K562 (cell line): ENCODE measurements at regions not wholly inside any gene's neighbourhood (a gene's known extent, or its start where the extent isn't known, plus 50 kb on each side); places are given as distances from the start of the nearest gene placed in this dataset.
A peak's percentile ranks its signal among the peaks of the same experiment; 100 is the strongest.

Experiments used
- CCAR2 ChIP-seq: fragments of 200-400 bp; formaldehyde crosslinking; IDR thresholded peaks from 2 replicates; pipeline ENCODE4 v1.6.1; 2017; ENCODE audit warnings: mild to moderate bottlenecking, low read depth, low read length
- JUN ChIP-seq, 2 experiments: sonication (generic) in 1 of 2; formaldehyde crosslinking in 1 of 2; IDR thresholded peaks; 2 replicates each; pipeline versions ENCODE4 v1.6.1 to v1.8.0; 2012 to 2022; ENCODE audit warnings: borderline replicate concordance in 2 of 2, mild to moderate bottlenecking in 2 of 2, improper control_type of control experiment in 1 of 2, low read depth in 1 of 2, low read length in 1 of 2, missing genetic modification reagents in 1 of 2
- MAZ ChIP-seq, 2 experiments: fragments of 450-650 bp in 1 of 2; sonication (generic) in 1 of 2; formaldehyde crosslinking; IDR thresholded peaks in 1 of 2; conservative IDR thresholded peaks in 1 of 2; 2 replicates each; pipeline versions ENCODE4 v1.4.0 to v1.5.0; 2020; ENCODE audit warnings: mild to moderate bottlenecking in 1 of 2, missing genetic modification reagents in 1 of 2
- NFE2L1 ChIP-seq: fragments of 450-650 bp; IDR thresholded peaks from 2 replicates; pipeline ENCODE4 v1.6.1; 2016; ENCODE audit warnings: missing genetic modification characterization, low read depth, mild to moderate bottlenecking, missing compliant biosample characterization, moderate library complexity, borderline replicate concordance
- SMC3 ChIP-seq: conservative IDR thresholded peaks from 2 replicates; pipeline ENCODE4 v1.6.1; 2011; ENCODE audit warnings: low read depth, low read length, improper control_type of control experiment; ENCODE audit not compliant: insufficient read depth
- SRSF1 ChIP-seq: fragments of 200-400 bp; formaldehyde crosslinking; IDR thresholded peaks from 2 replicates; pipeline ENCODE4 v1.6.1; 2017; ENCODE audit warnings: mild to moderate bottlenecking, low read depth, low read length, moderate library complexity
- TFAM ChIP-seq: fragments of 250-450 bp; sonication (Bioruptor Pico); conservative IDR thresholded peaks from 2 replicates; pipeline ENCODE4 v1.5.0; 2021; ENCODE audit warnings: mild to moderate bottlenecking, moderate library complexity
- TRIM28 ChIP-seq: fragments of 450-650 bp; IDR thresholded peaks from 2 replicates; pipeline ENCODE4 v1.6.1; 2017
- ZNF24 ChIP-seq: fragments of 450-650 bp; IDR thresholded peaks from 2 replicates; pipeline ENCODE4 v1.6.1; 2016
- ZNF311 ChIP-seq: fragments of 250-450 bp; sonication (Bioruptor Pico); IDR thresholded peaks from 2 replicates; pipeline ENCODE4 v1.4.0; 2020; ENCODE audit warnings: mild to moderate bottlenecking, moderate library complexity
- ZNF324 ChIP-seq: fragments of 250-450 bp; sonication (Bioruptor Pico); IDR thresholded peaks from 2 replicates; pipeline ENCODE4 v1.4.0; 2020; ENCODE audit warnings: mild to moderate bottlenecking
- ZNF436 ChIP-seq: fragments of 250-450, 450-650 bp; sonication (Bioruptor Pico); formaldehyde crosslinking; IDR thresholded peaks from 2 replicates; pipeline ENCODE4 v1.7.0; 2020; ENCODE audit warnings: mild to moderate bottlenecking
- TF ChIP-seq, protein P1 (sequence below): sonication (generic); formaldehyde crosslinking; IDR thresholded peaks from 2 replicates; pipeline ENCODE4 v1.9.0; 2022; ENCODE audit warnings: mild to moderate bottlenecking, missing genetic modification reagents
- TF ChIP-seq, protein P2 (sequence below), 2 experiments: fragments of 450-650 bp; formaldehyde crosslinking in 1 of 2; IDR thresholded peaks; 2 replicates each; pipeline versions ENCODE4 v1.4.0 to v1.6.1; 2014 to 2020; ENCODE audit warnings: mild to moderate bottlenecking in 2 of 2, borderline replicate concordance in 1 of 2, low read depth in 1 of 2
- TF ChIP-seq, protein P3 (sequence below): fragments of 450-650 bp; formaldehyde crosslinking; IDR thresholded peaks from 2 replicates; pipeline ENCODE4 v1.4.0; 2020; ENCODE audit warnings: mild to moderate bottlenecking, moderate library complexity
- TF ChIP-seq, protein P4 (sequence below), 2 experiments: fragments of 450-650 bp in 1 of 2; sonication (generic) in 1 of 2; formaldehyde crosslinking; conservative IDR thresholded peaks; 2 replicates each; pipeline versions ENCODE4 v1.4.0 to v1.8.1; 2020 to 2022; ENCODE audit warnings: mild to moderate bottlenecking in 1 of 2, missing genetic modification reagents in 1 of 2

DNA sequence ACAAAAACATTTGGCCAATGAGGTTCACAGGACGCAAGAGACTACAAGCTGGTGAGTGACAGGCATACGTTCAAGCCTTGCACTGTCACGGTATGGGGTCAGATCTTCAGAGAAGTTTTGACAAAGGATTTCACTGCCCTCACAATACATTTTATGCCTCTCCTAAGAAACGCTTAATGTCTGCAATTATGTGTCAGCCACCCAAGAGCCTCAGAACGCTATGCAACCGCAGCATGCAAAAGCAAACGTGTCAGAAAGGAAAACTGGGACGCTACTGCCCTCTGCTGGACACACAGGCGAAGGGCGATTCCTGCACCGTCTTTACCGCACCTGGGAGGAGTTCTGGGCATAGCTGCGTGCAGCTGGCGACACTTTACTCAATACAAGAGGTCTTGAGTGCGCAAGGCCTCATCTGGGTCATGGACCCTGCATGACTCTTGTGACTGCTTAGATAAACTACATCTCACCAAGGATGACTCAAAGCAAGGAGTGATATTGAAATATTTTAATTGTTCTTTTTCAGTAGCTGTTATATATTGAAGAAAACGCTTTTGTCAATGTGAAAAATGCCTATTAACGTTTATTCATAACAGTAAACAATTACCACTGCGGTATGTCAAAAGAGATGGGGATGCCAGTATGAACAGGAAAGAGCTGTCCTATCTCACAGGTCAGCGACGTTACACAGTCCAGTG lies 147.6 kb upstream of the FRG1 start (continued):
- no peak for TF ChIP-seq JUN (IDR thresholded peaks at IDR 0.05; ENCODE audit: borderline replicate concordance, low read depth, low read length)
- no peak for TF ChIP-seq JUN (CRISPR knock-in tag; IDR thresholded peaks at IDR 0.05; ENCODE audit: borderline replicate concordance)
- TF ChIP-seq, protein P1, sequence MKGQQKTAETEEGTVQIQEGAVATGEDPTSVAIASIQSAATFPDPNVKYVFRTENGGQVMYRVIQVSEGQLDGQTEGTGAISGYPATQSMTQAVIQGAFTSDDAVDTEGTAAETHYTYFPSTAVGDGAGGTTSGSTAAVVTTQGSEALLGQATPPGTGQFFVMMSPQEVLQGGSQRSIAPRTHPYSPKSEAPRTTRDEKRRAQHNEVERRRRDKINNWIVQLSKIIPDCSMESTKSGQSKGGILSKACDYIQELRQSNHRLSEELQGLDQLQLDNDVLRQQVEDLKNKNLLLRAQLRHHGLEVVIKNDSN: no peak
- no peak for TF ChIP-seq ZNF24
- TF ChIP-seq, protein P2, sequence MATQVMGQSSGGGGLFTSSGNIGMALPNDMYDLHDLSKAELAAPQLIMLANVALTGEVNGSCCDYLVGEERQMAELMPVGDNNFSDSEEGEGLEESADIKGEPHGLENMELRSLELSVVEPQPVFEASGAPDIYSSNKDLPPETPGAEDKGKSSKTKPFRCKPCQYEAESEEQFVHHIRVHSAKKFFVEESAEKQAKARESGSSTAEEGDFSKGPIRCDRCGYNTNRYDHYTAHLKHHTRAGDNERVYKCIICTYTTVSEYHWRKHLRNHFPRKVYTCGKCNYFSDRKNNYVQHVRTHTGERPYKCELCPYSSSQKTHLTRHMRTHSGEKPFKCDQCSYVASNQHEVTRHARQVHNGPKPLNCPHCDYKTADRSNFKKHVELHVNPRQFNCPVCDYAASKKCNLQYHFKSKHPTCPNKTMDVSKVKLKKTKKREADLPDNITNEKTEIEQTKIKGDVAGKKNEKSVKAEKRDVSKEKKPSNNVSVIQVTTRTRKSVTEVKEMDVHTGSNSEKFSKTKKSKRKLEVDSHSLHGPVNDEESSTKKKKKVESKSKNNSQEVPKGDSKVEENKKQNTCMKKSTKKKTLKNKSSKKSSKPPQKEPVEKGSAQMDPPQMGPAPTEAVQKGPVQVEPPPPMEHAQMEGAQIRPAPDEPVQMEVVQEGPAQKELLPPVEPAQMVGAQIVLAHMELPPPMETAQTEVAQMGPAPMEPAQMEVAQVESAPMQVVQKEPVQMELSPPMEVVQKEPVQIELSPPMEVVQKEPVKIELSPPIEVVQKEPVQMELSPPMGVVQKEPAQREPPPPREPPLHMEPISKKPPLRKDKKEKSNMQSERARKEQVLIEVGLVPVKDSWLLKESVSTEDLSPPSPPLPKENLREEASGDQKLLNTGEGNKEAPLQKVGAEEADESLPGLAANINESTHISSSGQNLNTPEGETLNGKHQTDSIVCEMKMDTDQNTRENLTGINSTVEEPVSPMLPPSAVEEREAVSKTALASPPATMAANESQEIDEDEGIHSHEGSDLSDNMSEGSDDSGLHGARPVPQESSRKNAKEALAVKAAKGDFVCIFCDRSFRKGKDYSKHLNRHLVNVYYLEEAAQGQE (IDR thresholded peaks at IDR 0.05; ENCODE audit: borderline replicate concordance): peak; percentile 63; the same call in 1 of the 2 replicates
- TF ChIP-seq, protein P2 (CRISPR knock-in tag; IDR thresholded peaks at IDR 0.05; ENCODE audit: low read depth): no peak
- TF ChIP-seq NFE2L1 (tag): no peak
- TF ChIP-seq MAZ (CRISPR knock-in tag; conservative IDR thresholded peaks at IDR 0.05 in 1 of 2, IDR thresholded peaks at IDR 0.05 in 1 of 2): no peak
- TF ChIP-seq, protein P3, sequence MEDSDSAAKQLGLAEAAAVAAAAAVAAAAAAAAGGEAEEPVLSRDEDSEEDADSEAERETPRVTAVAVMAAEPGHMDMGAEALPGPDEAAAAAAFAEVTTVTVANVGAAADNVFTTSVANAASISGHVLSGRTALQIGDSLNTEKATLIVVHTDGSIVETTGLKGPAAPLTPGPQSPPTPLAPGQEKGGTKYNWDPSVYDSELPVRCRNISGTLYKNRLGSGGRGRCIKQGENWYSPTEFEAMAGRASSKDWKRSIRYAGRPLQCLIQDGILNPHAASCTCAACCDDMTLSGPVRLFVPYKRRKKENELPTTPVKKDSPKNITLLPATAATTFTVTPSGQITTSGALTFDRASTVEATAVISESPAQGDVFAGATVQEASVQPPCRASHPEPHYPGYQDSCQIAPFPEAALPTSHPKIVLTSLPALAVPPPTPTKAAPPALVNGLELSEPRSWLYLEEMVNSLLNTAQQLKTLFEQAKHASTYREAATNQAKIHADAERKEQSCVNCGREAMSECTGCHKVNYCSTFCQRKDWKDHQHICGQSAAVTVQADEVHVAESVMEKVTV (CRISPR knock-in tag): peak; percentile 92
- TF ChIP-seq CCAR2: no peak
- peak; percentile 83 for TF ChIP-seq SMC3
- TF ChIP-seq ZNF436 (CRISPR knock-in tag): no peak
- TF ChIP-seq ZNF324 (CRISPR knock-in tag): no peak
- TF ChIP-seq TFAM (CRISPR knock-in tag): no peak
- TF ChIP-seq SRSF1: no peak
- TF ChIP-seq ZNF311 (CRISPR knock-in tag): no peak
- TF ChIP-seq, protein P4, sequence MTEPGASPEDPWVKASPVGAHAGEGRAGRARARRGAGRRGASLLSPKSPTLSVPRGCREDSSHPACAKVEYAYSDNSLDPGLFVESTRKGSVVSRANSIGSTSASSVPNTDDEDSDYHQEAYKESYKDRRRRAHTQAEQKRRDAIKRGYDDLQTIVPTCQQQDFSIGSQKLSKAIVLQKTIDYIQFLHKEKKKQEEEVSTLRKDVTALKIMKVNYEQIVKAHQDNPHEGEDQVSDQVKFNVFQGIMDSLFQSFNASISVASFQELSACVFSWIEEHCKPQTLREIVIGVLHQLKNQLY (CRISPR knock-in tag; conservative IDR thresholded peaks at IDR 0.05): no peak
- no peak for TF ChIP-seq TRIM28
